ENCODE measurements at regions not wholly inside any gene's neighbourhood (a gene's known extent, or its start where the extent isn't known, plus 50 kb on each side); places are given as distances from the start of the nearest gene placed in this dataset.

GRCh38 chr7:81154565-81154964 lies 235.7 kb upstream of the SEMA3C start:
- TF ChIP-seq CTCF (conservative IDR thresholded peaks at IDR 0.05; ENCODE audit: low read depth, low read length) (no peak), EZH2 (IDR thresholded peaks at IDR 0.05; ENCODE audit: low read length, unreplicated experiment) (no peak)
